SK-N-SH (cell line): ENCODE measurements at regions not wholly inside any gene's neighbourhood (a gene's known extent, or its start where the extent isn't known, plus 50 kb on each side); places are given as distances from the start of the nearest gene placed in this dataset.
"Not testable (repeated sequence)": the region's sequence is repeated elsewhere in the genome, so short reads cannot be mapped to it uniquely, and the experiment has no call there.

Source experiments
- CTCF ChIA-PET: fragments of 300-600, 350-600 bp; formaldehyde crosslinking; extraction: SDS; loops from one replicate; lab custom pipeline; 2021; lab: Yijun Ruan, JAX
- POLR2A ChIA-PET: fragments of 350-600 bp; sonication (Branson Sonifier 250); formaldehyde crosslinking; extraction: SDS; loops from one replicate; lab custom pipeline; 2020; ENCODE audit warnings: antibody characterized with exemption, inconsistent platforms; lab: Yijun Ruan, JAX
- DNase-seq: peaks from one replicate; pipeline ENCODE4 v3.0.0; 2012
- H2AFZ ChIP-seq: fragments of 200-600 bp; sonication (generic); 2 replicates; pipeline ENCODE4 v1.8.1; 2016; ENCODE audit warnings: antibody characterized with exemption, mild to moderate bottlenecking, low read depth
- H3F3A ChIP-seq: fragments of 200-600 bp; sonication (generic); replicated peaks from 2 replicates; pipeline ENCODE3; 2016; ENCODE audit warnings: antibody characterized with exemption, mild to moderate bottlenecking; ENCODE audit not compliant: insufficient read depth
- H3K27ac ChIP-seq, 2 experiments: fragments of 200-500 bp in 1 of 2; fragments of 200-600 bp in 1 of 2; sonication (Bioruptor generic) in 1 of 2; sonication (generic), shearing (Covaris generic) in 1 of 2; 2 replicates each; pipeline versions ENCODE4 v1.5.1 to v1.6.1; 2014 to 2016; ENCODE audit warnings: low read depth in 2 of 2, inconsistent platforms in 1 of 2, low read length in 1 of 2, mild to moderate bottlenecking in 1 of 2, mixed read lengths in 1 of 2
- H3K27me3 ChIP-seq: fragments of 200-600 bp; sonication (generic), shearing (Covaris generic); 2 replicates; pipeline ENCODE4 v1.6.1; 2016; ENCODE audit warnings: mixed run types; ENCODE audit not compliant: insufficient read depth
- H3K36me3 ChIP-seq, 2 experiments: fragments of 200-500 bp in 1 of 2; fragments of 200-600 bp in 1 of 2; sonication (Bioruptor generic) in 1 of 2; sonication (generic) in 1 of 2; replicated peaks in 1 of 2; 2 replicates each; pipeline versions ENCODE3 to v1.5.1; 2014 to 2016; ENCODE audit warnings: low read length in 1 of 2, mild to moderate bottlenecking in 1 of 2; ENCODE audit not compliant: insufficient read depth in 2 of 2, control insufficient read depth in 1 of 2
- H3K4me1 ChIP-seq, 2 experiments: fragments of 200-500 bp in 1 of 2; fragments of 200-600 bp in 1 of 2; sonication (Bioruptor generic) in 1 of 2; sonication (generic), shearing (Covaris generic) in 1 of 2; 2 replicates each; pipeline versions ENCODE4 v1.5.1 to v1.6.1; 2014 to 2016; ENCODE audit warnings: low read depth in 1 of 2, low read length in 1 of 2, mixed run types in 1 of 2; ENCODE audit not compliant: insufficient read depth in 2 of 2, control insufficient read depth in 1 of 2
- H3K4me2 ChIP-seq: fragments of 200-600 bp; sonication (generic), shearing (Covaris generic); 2 replicates; pipeline ENCODE4 v1.6.1; 2017; ENCODE audit warnings: mixed run types
- H3K4me3 ChIP-seq, 2 experiments: fragments of 200-500 bp in 1 of 2; fragments of 200-600 bp in 1 of 2; sonication (Bioruptor generic) in 1 of 2; sonication (generic), shearing (Covaris generic) in 1 of 2; 2 replicates each; pipeline versions ENCODE4 v1.5.1 to v1.8.1; 2014 to 2016; ENCODE audit warnings: low read depth in 2 of 2, inconsistent platforms in 1 of 2, low read length in 1 of 2, mild to moderate bottlenecking in 1 of 2, mixed read lengths in 1 of 2, moderate library complexity in 1 of 2
- H3K79me2 ChIP-seq: fragments of 200-600 bp; sonication (generic); 2 replicates; pipeline ENCODE4 v1.8.1; 2017; ENCODE audit warnings: mild to moderate bottlenecking; ENCODE audit not compliant: insufficient read depth
- H3K9ac ChIP-seq: fragments of 200-600 bp; sonication (generic); 2 replicates; pipeline ENCODE4 v1.6.1; 2017; ENCODE audit warnings: mixed run types
- H3K9me2 ChIP-seq: fragments of 200-600 bp; sonication (generic); 2 replicates; pipeline ENCODE4 v1.6.1; 2017; ENCODE audit warnings: mixed run types
- H3K9me3 ChIP-seq: fragments of 200-600 bp; sonication (generic); 2 replicates; pipeline ENCODE4 v1.6.1; 2017; ENCODE audit warnings: mixed run types, mild to moderate bottlenecking, moderate library complexity
- H4K20me1 ChIP-seq: fragments of 200-600 bp; sonication (generic); 2 replicates; pipeline ENCODE4 v1.6.1; 2017; ENCODE audit warnings: mild to moderate bottlenecking, mixed run types; ENCODE audit not compliant: insufficient read depth
- ELF1 ChIP-seq: IDR thresholded peaks from 2 replicates; pipeline ENCODE4 v1.4.0; 2012
- GABPA ChIP-seq: IDR thresholded peaks from 2 replicates; pipeline ENCODE4 v1.4.0; 2012; ENCODE audit warnings: low read depth, mild to moderate bottlenecking
- POLR2AphosphoS5 ChIP-seq: IDR thresholded peaks from 2 replicates; pipeline ENCODE4 v1.6.1; 2012; ENCODE audit warnings: low read depth, low read length
- REST ChIP-seq: IDR thresholded peaks from 2 replicates; pipeline ENCODE4 v1.6.1; 2012; ENCODE audit warnings: mild to moderate bottlenecking, low read depth, low read length, moderate library complexity
- TAF1 ChIP-seq: IDR thresholded peaks from 2 replicates; pipeline ENCODE4 v1.6.1; 2012; ENCODE audit warnings: low read depth, mild to moderate bottlenecking, low read length, moderate library complexity, borderline replicate concordance
- TEAD4 ChIP-seq: IDR thresholded peaks from 2 replicates; pipeline ENCODE4 v1.4.0; 2012; ENCODE audit warnings: mild to moderate bottlenecking, borderline replicate concordance; ENCODE audit not compliant: insufficient read depth
- YY1 ChIP-seq: IDR thresholded peaks from 2 replicates; pipeline ENCODE4 v1.4.0; 2012; ENCODE audit warnings: low read depth, mild to moderate bottlenecking
- WGBS: methylation state at CpG from one replicate; pipeline ENCODE4 v1.1.6; 2017; ENCODE audit warnings: low lambda C conversion rate; 5-methylcytosine and 5-hydroxymethylcytosine counted together
- TF ChIP-seq, protein P1 (sequence below): IDR thresholded peaks from 2 replicates; pipeline ENCODE4 v1.4.0; 2012; ENCODE audit warnings: low read depth
- TF ChIP-seq, protein P2 (sequence below): fragments of 150-350 bp; IDR thresholded peaks from 2 replicates; pipeline ENCODE4 v1.6.1; 2017; ENCODE audit warnings: antibody characterized with exemption, low read length, low read depth, borderline replicate concordance

GRCh38 chrX:989959-990510 lies 222.4 kb downstream of the CRLF2 start:
- Histone ChIP-seq H3K9ac (peak overlapping the region; percentile 29; the same call in 1 of the 2 replicates), H4K20me1 (no peaks in the 10 kb centered on the region), H3K9me3 (no peaks in the 10 kb centered on the region)
- POLR2A ChIA-PET = no interaction called here
- TF ChIP-seq, protein P1, sequence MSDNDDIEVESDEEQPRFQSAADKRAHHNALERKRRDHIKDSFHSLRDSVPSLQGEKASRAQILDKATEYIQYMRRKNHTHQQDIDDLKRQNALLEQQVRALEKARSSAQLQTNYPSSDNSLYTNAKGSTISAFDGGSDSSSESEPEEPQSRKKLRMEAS = peak; percentile 54
- peak; percentile 98 for TF ChIP-seq YY1
- peak; percentile 46 for TF ChIP-seq ELF1
- TF ChIP-seq, protein P2, sequence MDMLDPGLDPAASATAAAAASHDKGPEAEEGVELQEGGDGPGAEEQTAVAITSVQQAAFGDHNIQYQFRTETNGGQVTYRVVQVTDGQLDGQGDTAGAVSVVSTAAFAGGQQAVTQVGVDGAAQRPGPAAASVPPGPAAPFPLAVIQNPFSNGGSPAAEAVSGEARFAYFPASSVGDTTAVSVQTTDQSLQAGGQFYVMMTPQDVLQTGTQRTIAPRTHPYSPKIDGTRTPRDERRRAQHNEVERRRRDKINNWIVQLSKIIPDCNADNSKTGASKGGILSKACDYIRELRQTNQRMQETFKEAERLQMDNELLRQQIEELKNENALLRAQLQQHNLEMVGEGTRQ = no peak
- no peak for TF ChIP-seq TEAD4
- TF ChIP-seq REST = no peak
- TF ChIP-seq POLR2AphosphoS5 = peak; percentile 38
- no peak for TF ChIP-seq TAF1
- peak; percentile 80 for TF ChIP-seq GABPA
- TF ChIP-seq, all 33 proteins: peak for 5
- CTCF ChIA-PET = no interaction called here
- Histone ChIP-seq H3K4me1 (no peaks in the 10 kb centered on the region), H2AFZ (peak overlapping the region; percentile 100), H3K79me2 (no peaks in the 10 kb centered on the region), H3K4me2 (peak overlapping the region; percentile 74), H3F3A (peaks cover 8% of the 10 kb centered on the region), H3K27me3 (no peaks in the 10 kb centered on the region), H3K9me2 (no peaks in the 10 kb centered on the region), H3K36me3 (no peaks in the 10 kb centered on the region), H3K27ac (0 out of 4 replicates have a peak overlapping the region, but pooled peaks of 1 of the 2 experiments have one; percentile 22), H3K4me3 (peak overlapping the region; percentile 30 to 60; a peak in 3 of 4 replicates)
- DNase-seq = no peak
- 8% methylated on average over 18 of the region's 25 CpGs for WGBS

GRCh38 chrX:988530-988929 lies 223.9 kb downstream of the CRLF2 start:
- H3K9ac ChIP-seq, H3K4me3 ChIP-seq, H3K27ac ChIP-seq, H2AFZ ChIP-seq, H3K4me2 ChIP-seq, H3K4me1 ChIP-seq, H3K79me2 ChIP-seq, H3K27me3 ChIP-seq, CTCF ChIA-PET, H3F3A ChIP-seq, H3K9me2 ChIP-seq, H3K9me3 ChIP-seq, H4K20me1 ChIP-seq, H3K36me3 ChIP-seq, POLR2A ChIA-PET, DNase-seq: not testable (repeated sequence)
- 34% methylated on average over 6 of the region's 6 CpGs for WGBS
